HCT116 (cell line): ENCODE measurements at regions not wholly inside any gene's neighbourhood (a gene's known extent, or its start where the extent isn't known, plus 50 kb on each side); places are given as distances from the start of the nearest gene placed in this dataset.

Source experiments
- ATAC-seq: fragments of 200-7000 bp; cut with Tn5 transposase; 2 replicates; pipeline ENCODE4 v1.9.1; 2020; ENCODE audit warnings: mild to moderate bottlenecking, moderate library complexity
- BruUV-seq: library from RNA; stranded (reverse); fragments of 400-500 nt; replicated peaks from 2 replicates; lab custom pipeline; 2021; lab: Mats Ljungman, UMichigan
- CTCF ChIA-PET: fragments of 300-600 bp; sonication (Branson Sonifier 250); formaldehyde crosslinking; loops from one replicate; lab custom pipeline; 2021; ENCODE audit warnings: antibody characterized with exemption; lab: Charles Lee
- POLR2A ChIA-PET: fragments of 300-600, 350-600 bp; sonication (Branson Sonifier 250); formaldehyde crosslinking; loops from one replicate; lab custom pipeline; 2021; ENCODE audit warnings: antibody characterized with exemption; lab: Charles Lee
- RAD21 ChIA-PET, 2 experiments: fragments of 300-600 bp; sonication (Branson Sonifier 250); formaldehyde crosslinking; loops; one replicate each; lab custom pipeline; 2023; ENCODE audit warnings: low total read pairs in 2 of 2; ENCODE audit not compliant: uncharacterized antibody in 2 of 2, unreplicated experiment in 2 of 2, low non-redundant PET in 1 of 2; lab: Charles Lee
- DNase-seq: peaks from one replicate; pipeline ENCODE4 v3.0.0-alpha.2; 2010; ENCODE audit warnings: low read depth, low spot score
- H2AFZ ChIP-seq: fragments of 200-600 bp; shearing (Covaris generic), sonication (generic); 2 replicates; pipeline ENCODE4 v1.6.1; 2017; ENCODE audit warnings: low read depth, mixed run types, mixed read lengths, antibody characterized with exemption, low read length; ENCODE audit not compliant: poor library complexity, severe bottlenecking
- H3K27ac ChIP-seq: 2 replicates; pipeline ENCODE4 v1.5.1; 2012; ENCODE audit warnings: low read depth, low read length
- H3K27me3 ChIP-seq: fragments of 200-600 bp; sonication (generic); 2 replicates; pipeline ENCODE4 v1.6.1; 2016; ENCODE audit warnings: mixed run types, low read length, mixed read lengths; ENCODE audit not compliant: insufficient read depth
- H3K36me3 ChIP-seq, 2 experiments: fragments of 200-500 bp in 1 of 2; fragments of 200-600 bp in 1 of 2; sonication (Bioruptor generic) in 1 of 2; sonication (generic) in 1 of 2; 2 replicates each; pipeline versions ENCODE4 v1.5.1 to v1.6.1; 2014 to 2016; ENCODE audit warnings: low read length in 2 of 2, inconsistent platforms in 1 of 2, mixed read lengths in 1 of 2, mixed run types in 1 of 2; ENCODE audit not compliant: insufficient read depth in 2 of 2, control insufficient read depth in 1 of 2
- H3K4me1 ChIP-seq, 2 experiments: fragments of 200-600 bp in 1 of 2; sonication (generic) in 1 of 2; 2 replicates each; pipeline versions ENCODE4 v1.5.1 to v1.6.1; 2012 to 2017; ENCODE audit warnings: low read length in 2 of 2, inconsistent platforms in 1 of 2, mild to moderate bottlenecking in 1 of 2, mixed read lengths in 1 of 2, mixed run types in 1 of 2, moderate library complexity in 1 of 2; ENCODE audit not compliant: insufficient read depth in 2 of 2, control insufficient read depth in 1 of 2
- H3K4me2 ChIP-seq: fragments of 200-600 bp; sonication (generic); 2 replicates; pipeline ENCODE4 v1.6.1; 2017; ENCODE audit warnings: mixed run types, low read length, mixed read lengths
- H3K4me3 ChIP-seq, 2 experiments: fragments of 200-600 bp in 1 of 2; sonication (generic) in 1 of 2; replicated peaks in 1 of 2; 2 replicates each; pipeline ENCODE4 v1.5.1; 2011 to 2016; ENCODE audit warnings: low read length in 2 of 2, control low read depth in 1 of 2, low read depth in 1 of 2, mild to moderate bottlenecking in 1 of 2, mixed read lengths in 1 of 2, mixed run types in 1 of 2
- H3K79me2 ChIP-seq: fragments of 200-600 bp; sonication (generic); 2 replicates; pipeline ENCODE4 v1.6.1; 2017; ENCODE audit warnings: mild to moderate bottlenecking, mixed run types, low read length, moderate library complexity, mixed read lengths; ENCODE audit not compliant: insufficient read depth
- H3K9ac ChIP-seq: fragments of 200-600 bp; sonication (generic); 2 replicates; pipeline ENCODE4 v1.6.1; 2016; ENCODE audit warnings: low read length, mixed read lengths
- H3K9me2 ChIP-seq: fragments of 200-600 bp; sonication (generic), shearing (Covaris generic); 2 replicates; pipeline ENCODE4 v1.6.1; 2017; ENCODE audit warnings: mixed run types, mild to moderate bottlenecking, moderate library complexity; ENCODE audit not compliant: insufficient read depth
- H3K9me3 ChIP-seq, 2 experiments: fragments of 200-500 bp in 1 of 2; fragments of 200-600 bp in 1 of 2; sonication (Bioruptor generic) in 1 of 2; sonication (generic) in 1 of 2; 2 replicates each; pipeline ENCODE4 v1.6.1; 2014 to 2017; ENCODE audit warnings: low read length in 2 of 2, mixed read lengths in 2 of 2, inconsistent platforms in 1 of 2, low read depth in 1 of 2, mild to moderate bottlenecking in 1 of 2, mixed run types in 1 of 2, moderate library complexity in 1 of 2; ENCODE audit not compliant: control insufficient read depth in 1 of 2, insufficient read depth in 1 of 2
- H4K20me1 ChIP-seq: fragments of 200-600 bp; sonication (generic), shearing (Covaris generic); 2 replicates; pipeline ENCODE4 v1.6.1; 2017; ENCODE audit warnings: mixed run types, mild to moderate bottlenecking, moderate library complexity; ENCODE audit not compliant: insufficient read depth
- CBX3 ChIP-seq: IDR thresholded peaks from 2 replicates; pipeline ENCODE4 v1.6.1; 2012; ENCODE audit warnings: low read depth
- EGR1 ChIP-seq: IDR thresholded peaks from 2 replicates; pipeline ENCODE4 v1.6.1; 2012; ENCODE audit warnings: low read depth
- ELF1 ChIP-seq: IDR thresholded peaks from 2 replicates; pipeline ENCODE4 v1.6.1; 2012; ENCODE audit warnings: low read depth, borderline replicate concordance
- EZH2phosphoT487 ChIP-seq: fragments of 200-600 bp; IDR thresholded peaks from 2 replicates; pipeline ENCODE4 v1.6.1; 2018; ENCODE audit warnings: antibody characterized with exemption, borderline replicate concordance
- FOSL1 ChIP-seq: IDR thresholded peaks from 2 replicates; pipeline ENCODE4 v1.6.1; 2012; ENCODE audit warnings: low read depth
- MAX ChIP-seq: IDR thresholded peaks from 2 replicates; pipeline ENCODE4 v1.6.1; 2012
- POLR2A ChIP-seq: IDR thresholded peaks from 2 replicates; pipeline ENCODE4 v1.7.0; 2011; ENCODE audit warnings: borderline replicate concordance; ENCODE audit not compliant: insufficient read depth, insufficient read length; ENCODE audit errors: extremely low read depth
- POLR2AphosphoS5 ChIP-seq: IDR thresholded peaks from 2 replicates; pipeline ENCODE4 v1.6.1; 2011; ENCODE audit warnings: mild to moderate bottlenecking, low read depth, low read length, moderate library complexity
- RAD21 ChIP-seq: IDR thresholded peaks from 2 replicates; pipeline ENCODE4 v1.6.1; 2012; ENCODE audit warnings: low read depth, mild to moderate bottlenecking
- ZBTB33 ChIP-seq: IDR thresholded peaks from 2 replicates; pipeline ENCODE4 v1.6.1; 2011; ENCODE audit warnings: mild to moderate bottlenecking, low read length, moderate library complexity; ENCODE audit not compliant: insufficient replicate concordance; ENCODE audit errors: extremely low read depth
- intact Hi-C: fragments of 100-400 bp; cut with micrococcal nuclease; formaldehyde crosslinking; loops from 2 replicates; pipeline ENCODE4 v1.10.0; 2022
- TF ChIP-seq, protein P1 (sequence below), 3 experiments: fragments of 200-600 bp in 1 of 3; sonication (generic) in 1 of 3; IDR thresholded peaks in 2 of 3; conservative IDR thresholded peaks in 1 of 3; 2 replicates each; pipeline ENCODE4 v1.5.1; 2012 to 2017; ENCODE audit warnings: low read depth in 2 of 3, low read length in 2 of 3, antibody characterized with exemption in 1 of 3, borderline replicate concordance in 1 of 3, control low read depth in 1 of 3, mild to moderate bottlenecking in 1 of 3, mixed read lengths in 1 of 3, mixed run types in 1 of 3, moderate library complexity in 1 of 3; ENCODE audit not compliant: insufficient read depth in 1 of 3

DNA sequence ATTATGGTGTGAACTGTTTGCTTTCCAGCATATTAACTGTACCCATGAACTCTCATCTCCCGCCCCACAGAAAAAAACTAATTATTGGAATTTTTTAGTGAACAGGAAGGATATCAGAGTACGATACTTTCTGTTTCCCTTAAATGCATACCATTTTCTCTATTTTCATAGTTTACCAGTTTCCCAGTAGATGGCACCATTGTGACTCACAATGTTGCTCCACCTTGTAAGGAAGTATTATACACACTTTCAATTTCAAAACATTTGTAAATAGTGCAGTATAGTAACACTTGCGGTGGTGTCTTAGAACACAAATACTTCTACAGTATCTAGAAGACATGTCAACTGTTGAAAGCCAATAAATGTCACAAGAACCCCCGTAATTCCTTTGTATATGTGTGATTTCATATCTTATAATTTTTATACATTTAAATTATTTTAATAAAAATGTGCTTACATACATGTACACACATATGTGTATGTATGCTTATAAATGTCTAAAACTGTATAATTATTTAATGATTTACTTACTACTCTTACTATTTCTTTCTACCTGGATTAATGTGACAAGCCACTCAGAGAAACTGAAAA lies 167.3 kb downstream of the SLIT2 start:
- no peaks in the 10 kb centered on the region for H3K9me3 ChIP-seq
- no peak overlapping the region for H2AFZ ChIP-seq
- no peaks in the 10 kb centered on the region for H3K36me3 ChIP-seq
- peak overlapping the region; percentile 12 to 21; a peak in 1 of 4 replicates for H3K4me3 ChIP-seq
- ChIA-PET CTCF (no interaction called here), POLR2A (no interaction called here), RAD21 (no interaction called here)
- BruUV-seq = no TSS peak
- TF ChIP-seq POLR2A (no peak), RAD21 (peak; percentile 57)
- TF ChIP-seq, protein P1, sequence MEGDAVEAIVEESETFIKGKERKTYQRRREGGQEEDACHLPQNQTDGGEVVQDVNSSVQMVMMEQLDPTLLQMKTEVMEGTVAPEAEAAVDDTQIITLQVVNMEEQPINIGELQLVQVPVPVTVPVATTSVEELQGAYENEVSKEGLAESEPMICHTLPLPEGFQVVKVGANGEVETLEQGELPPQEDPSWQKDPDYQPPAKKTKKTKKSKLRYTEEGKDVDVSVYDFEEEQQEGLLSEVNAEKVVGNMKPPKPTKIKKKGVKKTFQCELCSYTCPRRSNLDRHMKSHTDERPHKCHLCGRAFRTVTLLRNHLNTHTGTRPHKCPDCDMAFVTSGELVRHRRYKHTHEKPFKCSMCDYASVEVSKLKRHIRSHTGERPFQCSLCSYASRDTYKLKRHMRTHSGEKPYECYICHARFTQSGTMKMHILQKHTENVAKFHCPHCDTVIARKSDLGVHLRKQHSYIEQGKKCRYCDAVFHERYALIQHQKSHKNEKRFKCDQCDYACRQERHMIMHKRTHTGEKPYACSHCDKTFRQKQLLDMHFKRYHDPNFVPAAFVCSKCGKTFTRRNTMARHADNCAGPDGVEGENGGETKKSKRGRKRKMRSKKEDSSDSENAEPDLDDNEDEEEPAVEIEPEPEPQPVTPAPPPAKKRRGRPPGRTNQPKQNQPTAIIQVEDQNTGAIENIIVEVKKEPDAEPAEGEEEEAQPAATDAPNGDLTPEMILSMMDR (IDR thresholded peaks at IDR 0.05 in 2 of 3, conservative IDR thresholded peaks at IDR 0.05 in 1 of 3; ENCODE audit: borderline replicate concordance in 1 of 3, insufficient read depth in 1 of 3, low read depth in 2 of 3, low read length in 2 of 3) = peak; percentile 39 to 62 (median 40); a peak in 4 of 6 replicates
- peak; percentile 21 for DNase-seq
- H3K9ac ChIP-seq = no peak overlapping the region
- ATAC-seq = peak; percentile 78
- H3K4me1 ChIP-seq = 0 out of 4 replicates have a peak, but pooled peaks cover 0 to 2% of the 10 kb centered on the region in 2 experiments
- intact Hi-C loops = no loop called here
- H3K9me2 ChIP-seq = no peaks in the 10 kb centered on the region
- H3K4me2 ChIP-seq = peak overlapping the region; percentile 54
- no peaks in the 10 kb centered on the region for H3K79me2 ChIP-seq
- no peak overlapping the region for H3K27ac ChIP-seq
- no peaks in the 10 kb centered on the region for H4K20me1 ChIP-seq
- no peaks in the 10 kb centered on the region for H3K27me3 ChIP-seq

GRCh38 chr4:20420916-20421602 lies 169.4 kb downstream of the SLIT2 start:
- intact Hi-C loops = loop anchor here (5.0 to 10.0 kb wide), 2 partner anchors 1346 to 1726 kb away; no protein-coding TSS in a partner anchor
- BruUV-seq = no TSS peak
- POLR2A ChIA-PET = no interaction called here
- RAD21 ChIA-PET = no interaction called here
- no peaks in the 10 kb centered on the region for H3K36me3 ChIP-seq
- H3K4me3 ChIP-seq = no peak overlapping the region
- no peak overlapping the region for H3K27ac ChIP-seq
- 0 out of 2 replicates have a peak, but pooled peaks cover 7% of the 10 kb centered on the region for H3K27me3 ChIP-seq
- 0 out of 4 replicates have a peak, but pooled peaks cover 0 to 2% of the 10 kb centered on the region in 2 experiments for H3K4me1 ChIP-seq
- no peaks in the 10 kb centered on the region for H3K9me2 ChIP-seq
- no peaks in the 10 kb centered on the region for H4K20me1 ChIP-seq
- no peaks in the 10 kb centered on the region for H3K79me2 ChIP-seq
- H3K9ac ChIP-seq = no peak overlapping the region
- CTCF ChIA-PET = interaction anchor here (1.5 kb wide), 1 partner anchor 124 kb away, joined by 6 read pairs; no protein-coding TSS in a partner anchor
- ATAC-seq (no peak), DNase-seq (no peak)
- H3K9me3 ChIP-seq = no peaks in the 10 kb centered on the region
- no peak overlapping the region for H2AFZ ChIP-seq
- H3K4me2 ChIP-seq = no peak overlapping the region
- TF ChIP-seq MAX (no peak), ELF1 (no peak), EZH2phosphoT487 (no peak), POLR2AphosphoS5 (no peak), EGR1 (no peak), FOSL1 (no peak), ZBTB33 (no peak), CBX3 (no peak)
- TF ChIP-seq, protein P1 (IDR thresholded peaks at IDR 0.05 in 2 of 3, conservative IDR thresholded peaks at IDR 0.05 in 1 of 3; ENCODE audit: borderline replicate concordance in 1 of 3, insufficient read depth in 1 of 3, low read depth in 2 of 3, low read length in 2 of 3) = no peak
